Parathyroid adenoma (tissue), 2 donors: ENCODE measurements at regions not wholly inside any gene's neighbourhood (a gene's known extent, or its start where the extent isn't known, plus 50 kb on each side); places are given as distances from the start of the nearest gene placed in this dataset.
"Not testable (repeated sequence)": the region's sequence is repeated elsewhere in the genome, so short reads cannot be mapped to it uniquely, and the experiment has no call there.

Experiments
- H2AFZ ChIP-seq: fragments of 300-600 bp; sonication (generic); one replicate; pipeline ENCODE4 v1.7.0; 2017; ENCODE audit warnings: antibody characterized with exemption, mild to moderate bottlenecking
- H3K27ac ChIP-seq: fragments of 300-600 bp; sonication (generic); one replicate; pipeline ENCODE4 v1.7.0; 2017
- H3K27me3 ChIP-seq: fragments of 300-600 bp; sonication (generic); one replicate; pipeline ENCODE4 v1.7.0; 2017; ENCODE audit warnings: low read length; ENCODE audit not compliant: control insufficient read depth, insufficient read depth
- H3K36me3 ChIP-seq: fragments of 300-600 bp; sonication (generic); one replicate; pipeline ENCODE4 v1.7.0; 2017; ENCODE audit warnings: low read length; ENCODE audit not compliant: control insufficient read depth, insufficient read depth
- H3K4me1 ChIP-seq: fragments of 300-600 bp; sonication (generic); one replicate; pipeline ENCODE4 v1.7.0; 2017; ENCODE audit warnings: control low read depth
- H3K4me2 ChIP-seq: fragments of 300-600 bp; sonication (generic); one replicate; pipeline ENCODE4 v1.7.0; 2017; ENCODE audit warnings: low read length
- H3K4me3 ChIP-seq: fragments of 300-600 bp; sonication (generic); one replicate; pipeline ENCODE4 v1.7.0; 2017; ENCODE audit warnings: low read depth, low read length
- H3K79me2 ChIP-seq: fragments of 300-600 bp; sonication (generic); one replicate; pipeline ENCODE4 v1.7.0; 2017; ENCODE audit warnings: control low read depth
- H3K9ac ChIP-seq: fragments of 300-600 bp; sonication (generic); one replicate; pipeline ENCODE4 v1.7.0; 2017; ENCODE audit warnings: mild to moderate bottlenecking
- H3K9me3 ChIP-seq: fragments of 300-600 bp; sonication (generic); one replicate; pipeline ENCODE4 v1.7.0; 2017; ENCODE audit warnings: low read length; ENCODE audit not compliant: control insufficient read depth
- CTCF ChIP-seq: fragments of 300-600 bp; sonication (generic); IDR thresholded peaks from one replicate; pipeline ENCODE4 v1.7.0; 2017; ENCODE audit warnings: antibody characterized with exemption, mild to moderate bottlenecking
- donor health status: primary hyperparathyroidism.

GRCh38 chr20:48371211-48371610, 456.6 kb downstream of the PREX1 start:
- Histone ChIP-seq H3K27me3 (no peaks in the 10 kb centered on the region), H3K9ac (no peak overlapping the region)

GRCh38 chr20:48368580-48369021, 459.2 kb downstream of the PREX1 start:
- H3K4me2 ChIP-seq, H3K36me3 ChIP-seq, H3K9me3 ChIP-seq, H3K4me3 ChIP-seq, H3K9ac ChIP-seq, H3K4me1 ChIP-seq, H3K27ac ChIP-seq, H3K27me3 ChIP-seq, H3K79me2 ChIP-seq, H2AFZ ChIP-seq: not testable (repeated sequence)

More at GRCh38 chr20:48371211-48371610, 456.6 kb downstream of the PREX1 start:
- H3K4me3 ChIP-seq, result no peak overlapping the region
- no peak overlapping the region for H2AFZ ChIP-seq
- no peaks in the 10 kb centered on the region for H3K4me1 ChIP-seq
- no peaks in the 10 kb centered on the region for H3K36me3 ChIP-seq
- no peaks in the 10 kb centered on the region for H3K9me3 ChIP-seq
- TF ChIP-seq CTCF, result no peak
- no peak overlapping the region for H3K27ac ChIP-seq
- no peak overlapping the region for H3K4me2 ChIP-seq
- no peaks in the 10 kb centered on the region for H3K79me2 ChIP-seq

DNA sequence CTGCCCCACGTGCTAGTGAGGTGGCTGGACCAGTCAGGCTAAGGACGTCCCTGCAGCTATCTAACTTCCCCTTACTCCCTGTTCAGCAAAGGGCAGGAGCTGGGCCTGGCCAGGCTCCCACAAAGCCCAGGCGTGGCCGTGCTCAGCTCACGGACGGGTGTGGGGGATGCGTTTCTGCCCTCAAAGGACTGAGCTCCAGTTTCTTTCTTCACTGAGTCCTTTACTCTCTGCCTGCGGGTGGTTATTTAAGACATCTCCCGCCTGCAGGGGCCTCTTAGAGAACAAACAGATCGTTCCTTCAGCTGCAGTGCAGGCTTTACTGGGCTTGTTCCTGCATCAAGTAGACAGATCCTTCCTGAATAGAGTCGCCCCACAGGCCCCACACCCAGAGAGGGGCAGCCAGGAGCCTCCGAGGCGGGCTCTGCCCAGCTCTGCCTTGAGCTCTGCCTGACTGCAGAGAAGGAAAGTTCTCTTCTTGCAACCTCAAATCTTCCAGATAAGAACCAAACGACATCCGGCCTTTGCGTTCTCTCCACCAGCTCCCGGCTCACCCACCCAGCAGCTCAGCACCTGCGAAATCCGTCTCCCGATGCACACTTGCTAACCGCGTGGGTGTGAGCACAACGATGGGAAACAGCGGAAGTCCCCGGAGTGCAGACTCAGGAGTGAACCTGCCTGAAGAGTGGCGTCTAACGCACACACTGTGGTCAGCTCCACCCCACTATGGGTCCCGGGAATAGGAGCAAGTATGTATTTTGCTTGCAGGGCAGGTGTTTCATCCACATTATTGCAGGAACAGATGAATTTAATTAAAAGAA, 460.0 kb downstream of the PREX1 start:
- H3K9ac ChIP-seq, H2AFZ ChIP-seq, H3K9me3 ChIP-seq, H3K4me2 ChIP-seq, H3K4me1 ChIP-seq, H3K27ac ChIP-seq, H3K4me3 ChIP-seq, H3K36me3 ChIP-seq, H3K27me3 ChIP-seq, H3K79me2 ChIP-seq: not testable (repeated sequence)

DNA sequence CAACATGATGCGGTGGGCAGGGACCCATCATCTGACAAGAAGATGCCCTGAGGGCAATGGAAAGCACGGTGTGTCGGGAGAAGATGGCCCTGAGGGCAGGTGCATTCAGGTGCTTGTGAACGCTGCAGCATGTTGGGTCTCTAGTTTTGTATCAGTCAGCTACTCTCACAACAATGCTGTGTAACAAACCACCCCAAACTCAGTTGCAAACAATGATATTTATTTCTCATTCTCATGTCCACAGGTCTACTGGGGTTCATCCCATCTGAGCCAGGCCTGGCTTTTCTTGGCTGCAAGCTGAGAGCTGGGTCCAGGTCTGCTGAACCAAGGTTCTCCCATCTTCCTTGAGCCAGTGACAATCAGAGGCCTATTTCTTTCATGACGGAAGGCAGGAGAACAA, 461.6 kb downstream of the PREX1 start:
- no peak overlapping the region for H3K27ac ChIP-seq
- H3K4me3 ChIP-seq, result no peak overlapping the region
- no peak overlapping the region for H2AFZ ChIP-seq
- H3K9me3 ChIP-seq, result no peaks in the 10 kb centered on the region
- H3K9ac ChIP-seq, result no peak overlapping the region
- no peaks in the 10 kb centered on the region for H3K79me2 ChIP-seq
- H3K4me1 ChIP-seq, result no peaks in the 10 kb centered on the region
- no peaks in the 10 kb centered on the region for H3K27me3 ChIP-seq
- no peak for TF ChIP-seq CTCF
- no peak overlapping the region for H3K4me2 ChIP-seq
- H3K36me3 ChIP-seq, result no peaks in the 10 kb centered on the region

- Histone ChIP-seq H3K27ac (no peak overlapping the region), H3K4me2 (no peak overlapping the region), H3K79me2 (no peaks in the 10 kb centered on the region), H2AFZ (no peak overlapping the region), H3K4me3 (no peak overlapping the region), H3K4me1 (no peaks in the 10 kb centered on the region), H3K9me3 (no peaks in the 10 kb centered on the region), H3K27me3 (no peaks in the 10 kb centered on the region), H3K9ac (no peak overlapping the region), H3K36me3 (no peaks in the 10 kb centered on the region)
- TF ChIP-seq CTCF, result no peak
These were observed 462.9 kb downstream of the PREX1 start for GRCh38 chr20:48364688-48365421.
